PFSK-1 (cell line): ENCODE measurements at regions not wholly inside any gene's neighbourhood (a gene's known extent, or its start where the extent isn't known, plus 50 kb on each side); places are given as distances from the start of the nearest gene placed in this dataset.

Experiments
- FOXP2 ChIP-seq: optimal IDR thresholded peaks from 2 replicates; pipeline ENCODE3; 2011; ENCODE audit warnings: borderline replicate concordance, control low read depth, inconsistent platforms; ENCODE audit not compliant: insufficient read depth; ENCODE audit errors: extremely low read length, extremely low read depth
- POLR2AphosphoS5 ChIP-seq: IDR thresholded peaks from 2 replicates; pipeline ENCODE4 v1.6.1; 2012; ENCODE audit warnings: low read depth, mild to moderate bottlenecking, control low read depth, low read length, moderate library complexity
- REST ChIP-seq, 2 experiments: IDR thresholded peaks; 2 replicates each; pipeline versions ENCODE4 v1.6.1 to v1.8.0; 2011 to 2012; ENCODE audit warnings: low read depth in 2 of 2, low read length in 2 of 2, control low read depth in 1 of 2, inconsistent platforms in 1 of 2, mild to moderate bottlenecking in 1 of 2, moderate library complexity in 1 of 2; ENCODE audit not compliant: insufficient read depth in 1 of 2
- SIN3A ChIP-seq: IDR thresholded peaks from 2 replicates; pipeline ENCODE4 v1.6.1; 2012; ENCODE audit warnings: mild to moderate bottlenecking, low read length, moderate library complexity, borderline replicate concordance; ENCODE audit not compliant: insufficient read depth
- TAF1 ChIP-seq: IDR thresholded peaks from 2 replicates; pipeline ENCODE4 v1.6.1; 2012; ENCODE audit warnings: low read length, control low read depth, borderline replicate concordance; ENCODE audit not compliant: insufficient read depth

DNA sequence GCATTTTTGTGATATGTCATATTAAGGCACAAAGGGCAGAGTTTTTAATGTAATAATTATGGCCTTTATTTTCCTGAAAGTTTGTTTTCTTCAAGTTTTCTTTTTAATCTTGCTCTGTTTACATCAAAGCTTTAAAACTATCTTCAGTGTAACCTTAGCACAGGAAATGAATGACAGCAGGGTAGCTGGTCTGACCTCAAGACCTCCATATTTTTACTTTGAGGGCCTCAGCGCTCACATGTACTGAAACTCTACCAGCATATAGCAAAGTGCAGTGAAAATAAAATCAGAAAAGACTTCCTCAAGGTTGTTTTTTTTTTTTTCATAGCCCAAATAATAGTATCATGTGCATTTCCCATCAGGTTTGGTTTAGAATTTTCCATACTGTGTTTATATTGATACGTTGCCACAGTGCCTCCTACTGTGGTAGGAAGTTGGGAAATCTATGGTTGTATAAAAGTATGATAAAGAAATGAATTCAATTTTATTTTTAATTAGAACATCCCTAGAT lies 163.4 kb downstream of the UBE2E3 start:
- TF ChIP-seq FOXP2 = no peak
- no peak for TF ChIP-seq POLR2AphosphoS5
- no peak for TF ChIP-seq SIN3A
- no peak for TF ChIP-seq TAF1
- TF ChIP-seq REST (IDR thresholded peaks at IDR 0.05; ENCODE audit: insufficient read depth in 1 of 2, low read depth in 2 of 2, low read length in 2 of 2) = no peak

- no peak for TF ChIP-seq POLR2AphosphoS5
- TF ChIP-seq REST (IDR thresholded peaks at IDR 0.05; ENCODE audit: insufficient read depth in 1 of 2, low read depth in 2 of 2, low read length in 2 of 2) = no peak
- no peak for TF ChIP-seq TAF1
- no peak for TF ChIP-seq SIN3A
- TF ChIP-seq FOXP2 = no peak
Observed at GRCh38 chr2:181145645-181146044, 165.2 kb downstream of the UBE2E3 start.

DNA sequence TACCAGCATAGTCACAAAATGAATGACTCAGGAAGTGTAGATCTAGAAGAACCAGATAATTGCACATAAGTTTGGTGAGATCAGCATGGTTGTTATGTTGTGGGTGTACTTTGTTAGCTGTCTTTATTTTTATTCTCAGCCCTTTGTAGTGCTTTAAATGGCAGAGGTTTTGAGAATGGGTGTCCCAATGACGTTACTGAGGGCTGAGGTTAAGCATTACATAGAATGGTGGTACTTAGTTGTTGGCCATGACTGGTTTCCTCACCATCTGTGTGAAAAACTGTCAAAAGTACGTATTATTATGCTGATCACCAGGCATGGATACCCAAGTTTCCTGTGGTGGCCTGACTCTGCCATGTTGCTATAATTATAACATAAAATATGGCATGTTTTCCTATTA lies 165.8 kb downstream of the UBE2E3 start:
- TF ChIP-seq FOXP2 (no peak), REST (IDR thresholded peaks at IDR 0.05; ENCODE audit: insufficient read depth in 1 of 2, low read depth in 2 of 2, low read length in 2 of 2) (no peak)

- no peak for TF ChIP-seq REST (IDR thresholded peaks at IDR 0.05; ENCODE audit: insufficient read depth in 1 of 2, low read depth in 2 of 2, low read length in 2 of 2)
- TF ChIP-seq POLR2AphosphoS5 = no peak
- no peak for TF ChIP-seq TAF1
- TF ChIP-seq FOXP2 = no peak
- TF ChIP-seq SIN3A = no peak
Observed at GRCh38 chr2:181149056-181149455, 168.7 kb downstream of the UBE2E3 start.

- no peak for TF ChIP-seq FOXP2
- no peak for TF ChIP-seq POLR2AphosphoS5
- no peak for TF ChIP-seq REST (IDR thresholded peaks at IDR 0.05; ENCODE audit: insufficient read depth in 1 of 2, low read depth in 2 of 2, low read length in 2 of 2)
- no peak for TF ChIP-seq TAF1
- TF ChIP-seq SIN3A = no peak
Observed at GRCh38 chr2:181152226-181152625, 171.8 kb downstream of the UBE2E3 start.
